8988T (cell line): ENCODE measurements at regions not wholly inside any gene's neighbourhood (a gene's known extent, or its start where the extent isn't known, plus 50 kb on each side); places are given as distances from the start of the nearest gene placed in this dataset.
"Not testable (repeated sequence)": the region's sequence is repeated elsewhere in the genome, so short reads cannot be mapped to it uniquely, and the experiment has no call there.

Source experiments
- DNase-seq: peaks from one replicate; pipeline ENCODE4 v3.0.0; 2011

DNA sequence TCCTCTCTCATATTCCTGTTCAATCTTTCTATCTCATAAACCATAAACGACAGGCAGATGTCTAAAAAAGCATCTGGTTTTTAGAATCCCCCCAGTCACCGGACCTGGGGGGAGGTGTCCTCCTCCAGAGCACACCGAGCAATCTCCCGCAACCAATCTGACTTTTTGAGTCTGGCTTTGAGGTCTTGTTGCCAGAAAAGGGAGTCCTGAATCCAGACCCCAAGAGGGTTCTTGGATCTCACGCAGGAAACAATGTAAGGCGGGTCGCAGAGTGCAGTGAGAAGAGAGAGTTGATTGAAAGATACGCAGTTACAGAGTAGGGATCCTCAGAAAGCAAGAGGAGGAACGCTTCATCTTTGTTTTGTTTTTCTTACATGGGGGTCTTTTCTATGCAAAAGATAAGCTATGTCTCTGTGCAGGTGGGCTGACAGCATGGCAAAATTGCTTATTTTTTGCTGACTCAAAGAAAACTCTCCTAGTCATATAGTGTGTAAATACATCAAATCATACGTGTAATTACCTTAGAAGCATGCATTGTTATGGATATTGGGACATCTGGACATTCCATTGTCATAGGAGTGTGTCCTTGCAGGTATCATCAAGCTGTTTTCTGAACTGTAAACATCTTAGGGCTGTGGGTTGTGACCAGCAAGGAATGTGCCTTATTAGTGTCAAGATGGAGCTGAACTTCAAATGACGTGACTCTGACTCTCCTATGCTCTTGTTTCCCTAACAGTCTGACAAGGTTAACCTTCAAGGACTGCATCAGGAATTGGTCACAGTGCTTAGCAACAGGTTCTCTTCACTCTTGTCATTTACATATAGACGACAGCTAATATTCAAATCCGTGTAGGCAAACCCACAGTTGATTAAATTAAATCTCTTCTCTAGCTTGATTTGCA is 159.3 kb upstream of the DAPK1 start:
- DNase-seq, result no peak

DNA sequence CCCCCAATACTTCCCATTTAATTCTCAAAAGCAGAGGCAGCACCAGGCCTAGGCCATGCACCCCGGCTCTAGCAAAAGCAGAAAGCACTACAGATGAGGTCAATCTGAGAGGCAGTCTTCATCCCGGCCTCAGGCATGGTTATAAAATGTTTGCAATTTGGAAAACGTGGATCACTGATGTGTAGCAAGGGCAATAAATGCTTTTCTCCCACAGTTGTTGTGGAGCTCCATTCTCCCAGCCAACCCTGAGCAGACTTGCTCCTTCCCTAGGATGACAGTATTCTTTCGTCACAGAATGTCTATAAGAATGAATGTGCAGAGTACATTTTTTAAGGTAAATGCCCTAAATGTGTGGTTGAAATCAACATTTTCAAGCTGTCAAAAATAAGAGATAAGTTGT is 157.3 kb upstream of the DAPK1 start:
- DNase-seq, result no peak

DNA sequence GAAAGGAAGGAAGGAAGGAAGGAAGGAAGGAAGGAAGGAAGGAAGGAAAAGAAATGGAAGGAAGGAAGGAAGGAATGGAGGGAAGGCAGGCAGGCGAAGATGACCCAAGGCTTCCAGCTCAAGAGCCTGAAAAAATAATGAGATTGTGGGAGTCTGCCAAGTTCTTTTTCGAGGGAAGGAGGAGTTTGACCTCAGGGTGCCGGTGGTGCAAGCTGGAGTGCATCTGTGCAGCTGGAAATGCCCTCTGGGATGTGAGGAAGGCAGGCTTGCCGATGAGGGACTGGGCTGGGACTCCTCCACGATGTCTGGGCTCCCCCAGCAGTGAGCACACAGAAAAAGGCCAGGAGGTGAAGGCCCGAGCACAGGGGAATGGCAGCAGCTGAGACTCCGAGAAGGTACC is 154.9 kb upstream of the DAPK1 start:
- DNase-seq, result no peak

DNA sequence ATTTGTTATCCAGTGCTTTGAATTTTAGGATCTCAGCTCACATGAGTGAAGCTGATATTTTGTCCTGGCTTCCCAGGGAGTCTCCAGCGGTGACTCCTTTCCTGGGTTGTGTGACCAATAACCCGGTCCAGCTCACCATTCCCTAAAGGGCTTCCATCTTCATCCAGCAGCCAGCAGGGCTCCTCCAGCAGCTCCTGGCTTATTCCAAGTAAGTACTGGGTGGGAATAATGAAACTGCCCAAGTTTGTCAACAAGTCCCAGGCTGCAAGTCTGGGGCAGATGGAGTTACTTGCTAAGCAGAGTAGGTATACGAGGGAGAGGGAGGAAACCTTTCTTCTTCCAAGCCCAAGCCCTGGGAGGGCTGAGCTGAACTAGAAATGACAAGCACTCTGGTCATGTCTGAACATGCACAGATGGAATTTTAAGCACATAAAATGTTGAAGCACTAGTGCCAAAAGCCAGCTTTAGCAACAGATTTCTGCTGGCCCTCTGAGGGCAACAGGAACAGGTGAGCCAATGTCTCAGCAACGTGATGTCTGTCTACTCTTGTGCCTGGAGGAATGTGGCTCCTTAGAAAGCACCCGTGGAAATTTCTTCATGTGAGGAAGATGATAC is 153.7 kb upstream of the DAPK1 start:
- no peak for DNase-seq

GRCh38 chr9:87346061-87346665 is 151.5 kb upstream of the DAPK1 start:
- DNase-seq, result no peak

GRCh38 chr9:87350915-87351314 is 146.8 kb upstream of the DAPK1 start:
- no peak for DNase-seq

GRCh38 chr9:87353301-87353700 is 144.4 kb upstream of the DAPK1 start:
- no peak for DNase-seq

DNA sequence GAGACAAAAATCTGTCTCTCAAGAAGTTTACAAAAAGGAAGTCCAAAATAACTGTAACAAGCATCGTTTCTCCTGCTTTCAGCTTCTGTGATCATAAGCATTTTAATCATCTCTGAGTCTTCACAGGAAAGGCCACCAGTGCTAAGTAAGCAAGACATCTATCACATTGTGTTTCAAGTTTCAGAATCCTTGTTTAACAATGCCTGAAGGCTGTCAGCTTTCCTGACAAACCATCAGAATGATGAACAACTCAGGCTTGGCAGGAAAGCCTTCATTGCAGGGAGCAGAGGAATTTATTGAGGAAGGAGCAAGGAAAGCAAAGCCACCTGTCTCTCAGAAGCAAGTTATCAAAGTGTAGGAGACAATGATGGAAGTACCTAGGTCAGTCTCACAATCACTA is 143.5 kb upstream of the DAPK1 start:
- DNase-seq, result no peak

GRCh38 chr9:87357600-87357999 is 140.1 kb upstream of the DAPK1 start:
- DNase-seq, result no peak

- no peak for DNase-seq
Measured at GRCh38 chr9:87359264-87359663, 138.4 kb upstream of the DAPK1 start.

DNA sequence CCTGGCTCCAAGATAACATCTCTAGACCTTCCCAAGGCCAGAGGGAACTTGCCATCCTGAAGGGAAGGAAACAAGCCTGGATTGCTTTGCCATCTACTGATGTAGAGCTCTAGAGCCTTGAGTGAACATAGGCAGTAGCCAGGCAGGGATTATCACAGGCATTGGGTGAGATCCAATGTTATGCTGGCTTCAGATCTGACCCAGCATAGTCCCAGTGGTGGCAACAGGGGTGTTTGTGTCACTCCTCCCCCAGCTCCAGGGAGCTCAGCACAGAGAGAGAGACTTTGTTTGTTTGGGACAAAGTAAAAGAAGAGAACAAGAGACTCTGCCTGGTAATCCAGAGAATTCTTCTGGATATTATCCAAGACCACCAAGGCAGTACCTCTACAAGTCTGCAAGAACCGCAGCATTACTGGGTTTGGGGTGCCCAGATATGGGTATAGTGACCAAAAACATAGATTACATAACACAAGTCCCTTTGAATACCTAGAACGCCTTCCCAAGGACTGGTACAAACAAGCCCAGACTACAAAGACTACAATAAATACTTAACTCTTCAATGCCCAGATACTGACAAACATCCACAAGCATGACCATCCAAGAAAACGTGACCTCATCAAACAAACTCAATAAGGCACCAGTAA is 137.6 kb upstream of the DAPK1 start:
- no peak for DNase-seq

DNA sequence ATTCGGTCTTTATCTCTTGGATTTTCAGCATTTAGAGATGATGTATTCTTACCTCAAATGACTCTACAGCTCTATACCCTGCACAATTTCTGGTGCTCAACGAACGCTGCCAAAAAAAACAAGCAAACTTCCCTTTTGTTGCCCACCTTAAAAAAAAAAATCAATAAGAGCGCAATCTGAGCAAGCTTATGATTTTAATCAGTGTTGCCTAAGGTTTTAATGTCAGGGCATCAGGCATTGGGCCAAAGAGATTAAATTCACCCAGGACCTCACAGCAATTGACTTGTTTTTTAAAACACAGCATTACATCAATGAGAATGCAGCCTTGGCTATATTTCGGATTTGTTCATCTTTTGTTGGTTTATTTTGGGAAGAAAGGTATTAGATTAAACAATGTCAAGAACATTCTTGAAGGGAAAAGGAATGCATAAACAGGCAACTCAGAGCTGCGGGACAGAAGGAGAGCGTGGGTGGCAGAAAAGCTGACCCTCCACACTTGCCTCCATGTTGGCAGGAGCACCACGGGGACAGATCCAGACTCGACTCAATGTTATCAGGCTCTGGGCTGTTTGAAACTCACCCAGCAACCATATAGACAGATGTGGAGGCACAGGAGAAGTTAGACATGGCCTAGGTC is 127.5 kb upstream of the DAPK1 start:
- no peak for DNase-seq

GRCh38 chr9:87371795-87372355 is 125.8 kb upstream of the DAPK1 start:
- no peak for DNase-seq

GRCh38 chr9:87372356-87372851 is 125.3 kb upstream of the DAPK1 start:
- no peak for DNase-seq

- DNase-seq, result not testable (repeated sequence)
Measured at GRCh38 chr9:87374023-87374919, 123.4 kb upstream of the DAPK1 start.

GRCh38 chr9:87375397-87376073 is 122.1 kb upstream of the DAPK1 start:
- DNase-seq, result no peak

DNA sequence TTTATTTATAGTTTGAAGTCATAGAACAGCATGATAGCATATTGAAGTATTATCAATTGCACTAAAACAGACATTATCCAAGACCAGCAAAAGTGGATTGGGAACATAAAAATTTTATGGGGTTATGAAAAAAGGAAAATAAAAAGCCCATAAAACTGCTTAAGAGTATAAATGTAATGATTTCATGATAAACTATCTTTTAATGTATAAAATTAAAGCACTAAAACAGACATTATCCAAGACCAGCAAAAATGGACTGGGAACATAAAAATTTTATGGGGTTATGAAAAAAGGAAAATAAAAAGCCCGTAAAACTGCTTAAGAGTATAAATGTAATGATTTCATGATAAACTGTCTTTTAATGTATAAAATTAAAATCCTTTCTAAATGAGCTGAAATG is 119.0 kb upstream of the DAPK1 start:
- DNase-seq, result no peak

DNA sequence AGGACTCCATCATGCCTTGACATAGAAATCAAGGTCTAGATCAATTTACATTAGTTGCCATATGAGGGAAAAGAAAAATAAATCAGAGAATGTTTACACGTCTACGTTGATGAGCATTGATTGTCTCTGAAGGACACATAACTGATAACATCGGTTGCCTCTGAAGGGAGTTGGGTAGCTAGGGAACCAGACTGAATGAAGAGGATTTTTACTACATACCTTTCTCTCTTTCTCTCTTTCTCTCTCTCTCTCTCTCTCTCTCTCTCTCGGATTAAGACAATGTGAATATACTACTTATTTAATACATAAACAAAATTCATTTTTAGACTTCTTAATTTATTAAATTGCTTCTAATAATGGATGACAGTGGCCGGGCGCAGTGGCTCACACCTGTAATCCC is 118.4 kb upstream of the DAPK1 start:
- no peak for DNase-seq

GRCh38 chr9:87381050-87381711 is 116.5 kb upstream of the DAPK1 start:
- no peak for DNase-seq

- no peak for DNase-seq
Measured at GRCh38 chr9:87381746-87382145, 115.9 kb upstream of the DAPK1 start.
